NCI-H345 treated with DMSO at 0.1 percent for 48 hours (cell line): ENCODE measurements at regions not wholly inside any gene's neighbourhood (a gene's known extent, or its start where the extent isn't known, plus 50 kb on each side); places are given as distances from the start of the nearest gene placed in this dataset.

Source experiments
- DNase-seq: peaks from one replicate; lab custom pipeline; 2025; ENCODE audit not compliant: unreplicated experiment; lab: John Stamatoyannopoulos, UW

DNA sequence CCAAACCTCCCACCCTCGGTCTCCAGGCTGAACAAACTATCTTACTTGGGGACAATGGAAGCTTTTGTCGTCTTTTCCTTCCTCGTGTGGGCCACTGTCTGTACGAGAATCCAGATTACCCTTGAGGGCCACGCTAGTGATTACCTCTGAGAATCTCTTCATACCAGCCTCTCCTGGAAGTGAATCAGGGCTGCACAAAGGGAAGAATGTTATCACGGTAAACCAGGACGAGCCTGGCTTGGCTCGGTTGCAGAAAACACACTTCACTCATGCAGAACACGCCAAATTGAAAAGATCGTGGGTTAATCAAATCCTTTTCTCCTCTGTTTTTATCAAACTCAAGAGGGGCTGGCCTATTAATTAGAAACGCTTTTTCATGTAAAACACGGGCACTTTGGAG lies 51.6 kb upstream of the MYL2 start:
- no peak for DNase-seq

DNA sequence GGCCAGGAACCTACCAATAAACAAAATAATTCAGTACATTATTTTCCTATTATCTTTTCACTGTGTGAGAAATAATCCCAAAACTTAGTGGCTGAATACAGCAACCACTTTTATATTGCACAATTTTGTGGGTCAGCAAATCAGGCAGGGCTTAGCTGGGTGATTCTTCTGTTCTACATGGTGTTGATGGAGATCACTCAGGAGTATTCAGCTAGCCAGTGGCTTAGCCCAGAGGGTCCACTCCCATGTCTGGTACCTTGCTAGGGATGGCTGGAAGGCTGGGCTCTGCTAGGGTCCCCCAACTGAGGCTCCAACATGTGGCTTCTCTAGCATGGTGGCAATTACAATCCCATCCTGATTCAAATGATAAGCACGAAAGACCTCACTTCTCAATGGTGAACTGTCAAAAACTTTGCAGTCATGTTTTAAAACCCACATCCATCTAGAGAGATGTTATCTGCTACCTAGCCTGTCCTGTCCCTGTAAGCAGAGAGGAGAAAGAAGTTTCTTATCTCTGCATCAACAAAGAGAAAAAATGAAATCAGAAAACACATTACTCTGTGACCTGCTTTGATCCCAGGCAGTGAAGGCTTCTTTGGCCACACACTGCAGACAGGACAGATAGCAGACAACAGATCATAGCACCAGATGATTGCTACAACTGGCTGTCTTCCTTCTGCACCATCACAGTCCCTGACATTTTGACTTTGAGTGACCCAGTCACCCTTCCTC lies 51.0 kb upstream of the MYL2 start:
- DNase-seq: no peak
